Suprapubic skin (tissue), 4 donors: ENCODE measurements at regions not wholly inside any gene's neighbourhood (a gene's known extent, or its start where the extent isn't known, plus 50 kb on each side); places are given as distances from the start of the nearest gene placed in this dataset.

ENCODE experiments used
- DNase-seq, 2 donors: peaks; one replicate each; pipeline ENCODE4 v3.0.0-alpha.2; 2019; ENCODE audit warnings: low spot score in 2 of 2
- H3K27ac ChIP-seq: fragments of 200-600 bp; sonication (generic); one replicate; pipeline ENCODE4 v1.5.1; 2019
- H3K27me3 ChIP-seq: fragments of 200-600 bp; sonication (generic); one replicate; pipeline ENCODE4 v1.5.1; 2019
- H3K36me3 ChIP-seq: fragments of 200-600 bp; sonication (generic); one replicate; pipeline ENCODE4 v1.5.1; 2019
- H3K4me1 ChIP-seq: fragments of 200-600 bp; sonication (generic); one replicate; pipeline ENCODE4 v1.5.1; 2019
- H3K4me3 ChIP-seq: fragments of 200-600 bp; sonication (generic); one replicate; pipeline ENCODE4 v1.5.1; 2019; ENCODE audit warnings: mild to moderate bottlenecking
- H3K9me3 ChIP-seq: fragments of 200-600 bp; sonication (generic); one replicate; pipeline ENCODE4 v1.5.1; 2019
- EP300 ChIP-seq: sonication (generic); formaldehyde crosslinking; IDR thresholded peaks from one replicate; pipeline ENCODE4 v1.6.1; 2017; ENCODE audit warnings: antibody characterized with exemption
- POLR2A ChIP-seq, 2 donors: fragments of 450-650 bp; IDR thresholded peaks; one replicate each; pipeline ENCODE4 v1.6.1; 2017; ENCODE audit warnings: antibody characterized with exemption in 2 of 2, mild to moderate bottlenecking in 2 of 2, moderate library complexity in 2 of 2
- POLR2AphosphoS5 ChIP-seq, 3 donors: sonication (generic); formaldehyde crosslinking; IDR thresholded peaks; one replicate each; pipeline ENCODE4 v1.6.1; 2017; ENCODE audit warnings: antibody characterized with exemption in 3 of 3
- WGBS: methylation state at CpG from one replicate; pipeline ENCODE4 v1.1.5; 2018; 5-methylcytosine and 5-hydroxymethylcytosine counted together
- TF ChIP-seq, protein P1 (sequence below), 2 donors: fragments of 200-600 bp in 1 of 2; fragments of 450-650 bp in 1 of 2; sonication (generic) in 1 of 2; IDR thresholded peaks; one replicate each; pipeline ENCODE4 v1.5.1; 2016 to 2019; ENCODE audit warnings: antibody characterized with exemption in 2 of 2, mild to moderate bottlenecking in 1 of 2, moderate library complexity in 1 of 2

- no peaks in the 10 kb centered on the region for H3K9me3 ChIP-seq
- no peaks in the 10 kb centered on the region for H3K36me3 ChIP-seq
- no peak for TF ChIP-seq POLR2A (IDR thresholded peaks at IDR 0.05)
- no peak for TF ChIP-seq POLR2AphosphoS5 (IDR thresholded peaks at IDR 0.05)
- TF ChIP-seq EP300, result no peak
- no peak for DNase-seq
- no peak overlapping the region for H3K4me3 ChIP-seq
- no peaks in the 10 kb centered on the region for H3K4me1 ChIP-seq
- no peak overlapping the region for H3K27ac ChIP-seq
- H3K27me3 ChIP-seq, result no peaks in the 10 kb centered on the region
- WGBS, result 86% methylated on average over 5 of the region's 5 CpGs
Measured at GRCh38 chr6:54018722-54019121, 92.5 kb upstream of the MLIP start.

- Histone ChIP-seq H3K4me1 (no peaks in the 10 kb centered on the region), H3K4me3 (no peak overlapping the region), H3K27me3 (no peaks in the 10 kb centered on the region), H3K36me3 (no peaks in the 10 kb centered on the region), H3K9me3 (no peaks in the 10 kb centered on the region), H3K27ac (no peak overlapping the region)
- no peak for DNase-seq
- TF ChIP-seq POLR2AphosphoS5 (IDR thresholded peaks at IDR 0.05), result no peak
- TF ChIP-seq, protein P1, sequence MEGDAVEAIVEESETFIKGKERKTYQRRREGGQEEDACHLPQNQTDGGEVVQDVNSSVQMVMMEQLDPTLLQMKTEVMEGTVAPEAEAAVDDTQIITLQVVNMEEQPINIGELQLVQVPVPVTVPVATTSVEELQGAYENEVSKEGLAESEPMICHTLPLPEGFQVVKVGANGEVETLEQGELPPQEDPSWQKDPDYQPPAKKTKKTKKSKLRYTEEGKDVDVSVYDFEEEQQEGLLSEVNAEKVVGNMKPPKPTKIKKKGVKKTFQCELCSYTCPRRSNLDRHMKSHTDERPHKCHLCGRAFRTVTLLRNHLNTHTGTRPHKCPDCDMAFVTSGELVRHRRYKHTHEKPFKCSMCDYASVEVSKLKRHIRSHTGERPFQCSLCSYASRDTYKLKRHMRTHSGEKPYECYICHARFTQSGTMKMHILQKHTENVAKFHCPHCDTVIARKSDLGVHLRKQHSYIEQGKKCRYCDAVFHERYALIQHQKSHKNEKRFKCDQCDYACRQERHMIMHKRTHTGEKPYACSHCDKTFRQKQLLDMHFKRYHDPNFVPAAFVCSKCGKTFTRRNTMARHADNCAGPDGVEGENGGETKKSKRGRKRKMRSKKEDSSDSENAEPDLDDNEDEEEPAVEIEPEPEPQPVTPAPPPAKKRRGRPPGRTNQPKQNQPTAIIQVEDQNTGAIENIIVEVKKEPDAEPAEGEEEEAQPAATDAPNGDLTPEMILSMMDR (IDR thresholded peaks at IDR 0.05), result no peak
- TF ChIP-seq EP300, result no peak
- TF ChIP-seq POLR2A (IDR thresholded peaks at IDR 0.05), result no peak
Measured at GRCh38 chr6:54019860-54020259, 91.4 kb upstream of the MLIP start.

- TF ChIP-seq POLR2AphosphoS5 (IDR thresholded peaks at IDR 0.05) (no peak), POLR2A (IDR thresholded peaks at IDR 0.05) (no peak), EP300 (no peak)
- TF ChIP-seq, protein P1 (IDR thresholded peaks at IDR 0.05), result no peak
- Histone ChIP-seq H3K27me3 (no peaks in the 10 kb centered on the region), H3K9me3 (no peaks in the 10 kb centered on the region), H3K4me3 (no peak overlapping the region), H3K27ac (no peak overlapping the region), H3K4me1 (no peaks in the 10 kb centered on the region), H3K36me3 (no peaks in the 10 kb centered on the region)
- 82% methylated on average over 3 of the region's 3 CpGs for WGBS
- no peak for DNase-seq
Measured at GRCh38 chr6:54020334-54020733, 90.9 kb upstream of the MLIP start.

DNA sequence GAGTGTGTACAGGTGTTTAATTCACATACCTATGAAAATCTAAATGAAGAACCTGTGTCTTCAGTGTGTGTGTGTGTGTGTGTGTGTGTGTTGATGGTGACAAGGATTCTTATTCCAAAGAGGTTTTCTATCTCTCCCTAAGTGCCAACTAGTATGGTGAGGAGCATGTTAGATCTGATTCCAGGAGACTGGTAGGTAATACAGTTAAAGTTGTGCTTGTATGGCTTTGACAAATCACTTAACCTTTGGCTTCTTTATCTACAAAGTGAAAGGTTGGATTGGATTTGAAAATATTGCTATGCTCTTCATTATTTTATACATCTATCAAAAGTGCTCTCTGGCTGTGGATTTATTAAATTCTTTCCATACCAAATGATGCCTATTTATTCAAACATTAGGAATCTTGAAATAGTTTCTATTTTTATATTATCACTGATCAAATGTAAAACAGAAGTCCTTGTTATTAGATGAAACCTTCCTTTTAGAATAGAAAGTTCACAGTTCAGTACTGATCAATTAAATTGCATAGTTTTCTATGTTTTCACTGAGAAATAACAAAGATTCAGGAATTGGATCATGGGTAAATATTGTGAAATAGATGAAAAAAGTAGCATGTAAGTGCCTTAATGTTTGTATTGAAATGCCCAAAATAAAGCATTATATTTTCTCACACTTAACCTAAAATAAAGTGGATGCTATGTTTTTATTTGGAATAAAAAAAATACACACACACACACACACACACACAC lies 84.4 kb upstream of the MLIP start:
- H3K4me1 ChIP-seq, result no peaks in the 10 kb centered on the region
- H3K27me3 ChIP-seq, result no peaks in the 10 kb centered on the region
- H3K36me3 ChIP-seq, result no peaks in the 10 kb centered on the region
- TF ChIP-seq EP300 (no peak), POLR2AphosphoS5 (IDR thresholded peaks at IDR 0.05) (no peak), POLR2A (IDR thresholded peaks at IDR 0.05) (no peak)
- TF ChIP-seq, protein P1 (IDR thresholded peaks at IDR 0.05), result no peak
- DNase-seq, result no peak
- no peak overlapping the region for H3K4me3 ChIP-seq
- no peaks in the 10 kb centered on the region for H3K9me3 ChIP-seq
- no peak overlapping the region for H3K27ac ChIP-seq

DNA sequence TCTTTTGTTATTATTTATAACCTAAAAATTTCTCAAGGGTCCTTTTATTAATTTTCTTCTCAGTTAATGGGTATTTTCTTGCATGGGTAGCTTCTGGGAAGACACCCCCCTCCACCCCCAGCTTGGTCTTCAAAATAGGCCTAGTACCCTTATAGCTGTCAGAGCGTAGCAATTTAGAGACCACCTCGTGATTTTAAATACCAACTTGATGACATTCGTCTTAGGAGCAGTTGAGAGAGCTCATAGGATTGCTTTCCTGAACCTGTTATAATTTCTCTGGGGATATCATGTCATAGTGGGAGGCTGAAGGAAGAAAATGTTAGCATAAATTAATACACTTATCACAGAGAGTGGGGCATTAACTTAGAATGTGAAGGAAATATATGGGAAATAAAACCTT lies 83.1 kb upstream of the MLIP start:
- no peak overlapping the region for H3K4me3 ChIP-seq
- H3K36me3 ChIP-seq, result no peaks in the 10 kb centered on the region
- H3K27me3 ChIP-seq, result no peaks in the 10 kb centered on the region
- WGBS, result 94% methylated on average over 3 of the region's 3 CpGs
- H3K27ac ChIP-seq, result no peak overlapping the region
- TF ChIP-seq EP300 (no peak), POLR2A (IDR thresholded peaks at IDR 0.05) (no peak), POLR2AphosphoS5 (IDR thresholded peaks at IDR 0.05) (no peak)
- TF ChIP-seq, protein P1 (IDR thresholded peaks at IDR 0.05), result no peak
- no peak for DNase-seq
- H3K4me1 ChIP-seq, result no peaks in the 10 kb centered on the region
- no peaks in the 10 kb centered on the region for H3K9me3 ChIP-seq

DNA sequence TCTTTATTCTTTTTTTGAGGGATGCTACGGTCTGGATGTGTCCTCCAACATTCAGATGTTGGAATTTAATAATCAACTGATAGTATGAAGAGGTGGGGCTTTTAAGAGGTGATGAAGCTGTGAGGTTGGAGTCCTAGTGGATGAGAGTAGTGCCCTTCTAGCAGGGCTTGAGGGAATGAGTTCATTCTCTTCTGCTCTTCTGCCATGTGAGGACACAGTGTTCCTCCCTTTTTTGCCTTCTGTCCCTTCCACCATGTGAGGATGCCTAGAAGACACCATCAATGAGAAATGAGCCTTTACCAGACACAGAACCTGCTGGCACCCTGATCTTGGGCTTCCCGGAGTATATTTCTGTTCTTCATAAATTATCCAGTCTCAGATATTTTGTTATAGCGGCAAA lies 82.1 kb upstream of the MLIP start:
- WGBS, result 94% methylated on average over 3 of the region's 3 CpGs
- Histone ChIP-seq H3K9me3 (no peaks in the 10 kb centered on the region), H3K4me1 (no peaks in the 10 kb centered on the region), H3K36me3 (no peaks in the 10 kb centered on the region), H3K27me3 (no peaks in the 10 kb centered on the region), H3K4me3 (no peak overlapping the region), H3K27ac (no peak overlapping the region)
- no peak for DNase-seq
- no peak for TF ChIP-seq POLR2AphosphoS5 (IDR thresholded peaks at IDR 0.05)
- TF ChIP-seq EP300, result no peak
- TF ChIP-seq, protein P1 (IDR thresholded peaks at IDR 0.05), result no peak
- TF ChIP-seq POLR2A (IDR thresholded peaks at IDR 0.05), result no peak
